22Rv1 (cell line): ENCODE measurements at regions not wholly inside any gene's neighbourhood (a gene's known extent, or its start where the extent isn't known, plus 50 kb on each side); places are given as distances from the start of the nearest gene placed in this dataset.

Experiments
- ZFX ChIP-seq: fragments of 450-650 bp; IDR thresholded peaks from 2 replicates; pipeline ENCODE4 v1.6.1; 2017; ENCODE audit warnings: antibody characterized with exemption, borderline replicate concordance
- TF ChIP-seq, protein P1 (sequence below): fragments of 450-650 bp; IDR thresholded peaks from 2 replicates; pipeline ENCODE4 v1.5.1; 2017; ENCODE audit warnings: mild to moderate bottlenecking

DNA sequence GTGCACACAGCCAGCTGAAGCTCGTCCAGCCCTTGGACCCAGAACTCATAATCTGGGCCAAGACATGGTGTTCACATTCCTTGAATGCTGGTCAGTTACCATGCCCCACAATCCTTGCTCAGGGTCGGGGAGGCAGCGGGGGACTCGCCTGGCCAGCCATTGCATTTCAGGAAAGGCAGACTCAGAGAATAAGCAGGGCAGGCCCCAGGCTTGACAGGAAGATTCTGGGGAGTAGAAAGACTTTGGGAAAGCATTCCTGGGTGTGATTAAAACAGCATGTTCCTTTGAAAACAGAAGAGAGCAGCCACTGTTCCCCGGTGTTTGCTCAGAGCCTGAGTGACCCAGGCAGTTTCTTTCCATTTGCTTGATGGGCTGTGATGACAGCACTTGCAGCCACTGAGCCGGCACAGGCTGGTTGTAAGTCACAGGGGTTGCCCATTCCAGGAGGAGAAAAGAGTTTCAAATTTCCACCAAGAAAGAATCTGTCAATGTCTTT, 473.7 kb downstream of the TYW1 start:
- TF ChIP-seq, protein P1, sequence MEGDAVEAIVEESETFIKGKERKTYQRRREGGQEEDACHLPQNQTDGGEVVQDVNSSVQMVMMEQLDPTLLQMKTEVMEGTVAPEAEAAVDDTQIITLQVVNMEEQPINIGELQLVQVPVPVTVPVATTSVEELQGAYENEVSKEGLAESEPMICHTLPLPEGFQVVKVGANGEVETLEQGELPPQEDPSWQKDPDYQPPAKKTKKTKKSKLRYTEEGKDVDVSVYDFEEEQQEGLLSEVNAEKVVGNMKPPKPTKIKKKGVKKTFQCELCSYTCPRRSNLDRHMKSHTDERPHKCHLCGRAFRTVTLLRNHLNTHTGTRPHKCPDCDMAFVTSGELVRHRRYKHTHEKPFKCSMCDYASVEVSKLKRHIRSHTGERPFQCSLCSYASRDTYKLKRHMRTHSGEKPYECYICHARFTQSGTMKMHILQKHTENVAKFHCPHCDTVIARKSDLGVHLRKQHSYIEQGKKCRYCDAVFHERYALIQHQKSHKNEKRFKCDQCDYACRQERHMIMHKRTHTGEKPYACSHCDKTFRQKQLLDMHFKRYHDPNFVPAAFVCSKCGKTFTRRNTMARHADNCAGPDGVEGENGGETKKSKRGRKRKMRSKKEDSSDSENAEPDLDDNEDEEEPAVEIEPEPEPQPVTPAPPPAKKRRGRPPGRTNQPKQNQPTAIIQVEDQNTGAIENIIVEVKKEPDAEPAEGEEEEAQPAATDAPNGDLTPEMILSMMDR: no peak
- no peak for TF ChIP-seq ZFX
